ENCODE measurements at regions not wholly inside any gene's neighbourhood (a gene's known extent, or its start where the extent isn't known, plus 50 kb on each side); places are given as distances from the start of the nearest gene placed in this dataset.

- in situ Hi-C loops (cut with MboI; ENCODE audit: low sequenced_read_pairs, unreplicated experiment) = no loop called here
- no peak for TF ChIP-seq CTCF (IDR thresholded peaks at IDR 0.05; ENCODE audit: borderline replicate concordance, control extremely low read depth, extremely low read depth, insufficient read depth, missing control alignments)
- DNase-seq (ENCODE audit: low spot score) = no peak
Observed at GRCh38 chr7:89988074-89988473, 166.2 kb upstream of the STEAP1 start.

- TF ChIP-seq CTCF (IDR thresholded peaks at IDR 0.05; ENCODE audit: borderline replicate concordance, control extremely low read depth, extremely low read depth, insufficient read depth, missing control alignments) = no peak
- no peak for DNase-seq (ENCODE audit: low spot score)
- in situ Hi-C loops (cut with MboI; ENCODE audit: low sequenced_read_pairs, unreplicated experiment) = no loop called here
Observed at GRCh38 chr7:89989454-89989853, 164.8 kb upstream of the STEAP1 start.

- no peak for TF ChIP-seq CTCF (IDR thresholded peaks at IDR 0.05; ENCODE audit: borderline replicate concordance, control extremely low read depth, extremely low read depth, insufficient read depth, missing control alignments)
- DNase-seq (ENCODE audit: low spot score) = no peak
- in situ Hi-C loops (cut with MboI; ENCODE audit: low sequenced_read_pairs, unreplicated experiment) = no loop called here
Observed at GRCh38 chr7:89994483-89994882, 159.8 kb upstream of the STEAP1 start.

GRCh38 chr7:89998554-89998953 lies 155.7 kb upstream of the STEAP1 start:
- no peak for TF ChIP-seq CTCF (IDR thresholded peaks at IDR 0.05; ENCODE audit: borderline replicate concordance, control extremely low read depth, extremely low read depth, insufficient read depth, missing control alignments)
- in situ Hi-C loops (cut with MboI; ENCODE audit: low sequenced_read_pairs, unreplicated experiment) = no loop called here
- no peak for DNase-seq (ENCODE audit: low spot score)

GRCh38 chr7:90005836-90006235 lies 148.4 kb upstream of the STEAP1 start:
- in situ Hi-C loops (cut with MboI; ENCODE audit: low sequenced_read_pairs, unreplicated experiment) = no loop called here
- no peak for TF ChIP-seq CTCF (IDR thresholded peaks at IDR 0.05; ENCODE audit: borderline replicate concordance, control extremely low read depth, extremely low read depth, insufficient read depth, missing control alignments)
- no peak for DNase-seq (ENCODE audit: low spot score)

- DNase-seq (ENCODE audit: low spot score) = no peak
- TF ChIP-seq CTCF (IDR thresholded peaks at IDR 0.05; ENCODE audit: borderline replicate concordance, control extremely low read depth, extremely low read depth, insufficient read depth, missing control alignments) = no peak
- in situ Hi-C loops (cut with MboI; ENCODE audit: low sequenced_read_pairs, unreplicated experiment) = no loop called here
Observed at GRCh38 chr7:90007001-90007654, 147.1 kb upstream of the STEAP1 start.

Measured in GM13976 (cell line).